Tibial nerve (tissue), 4 donors: ENCODE measurements at regions not wholly inside any gene's neighbourhood (a gene's known extent, or its start where the extent isn't known, plus 50 kb on each side); places are given as distances from the start of the nearest gene placed in this dataset.

Experiments
- DNase-seq, 2 donors: peaks; one replicate each; pipeline ENCODE4 v3.0.0-alpha.2; 2019; ENCODE audit warnings: low spot score in 2 of 2
- H3K27ac ChIP-seq, 4 donors: fragments of 200-600 bp; sonication (generic) in 3 of 4; one replicate each; pipeline ENCODE4 v1.5.1; 2017 to 2019; ENCODE audit warnings: mild to moderate bottlenecking in 1 of 4
- H3K27me3 ChIP-seq, 2 donors: fragments of 200-600 bp; sonication (generic) in 1 of 2; one replicate each; pipeline versions ENCODE4 v1.5.1 to v1.6.0; 2017 to 2019
- H3K36me3 ChIP-seq, 3 donors: fragments of 200-600 bp; sonication (generic); one replicate each; pipeline ENCODE4 v1.5.1; 2018 to 2019
- H3K4me1 ChIP-seq, 4 donors: fragments of 200-600 bp; sonication (generic) in 3 of 4; one replicate each; pipeline ENCODE4 v1.5.1; 2017 to 2019
- H3K4me3 ChIP-seq, 4 donors: fragments of 200-600 bp; sonication (generic) in 3 of 4; one replicate each; pipeline ENCODE4 v1.5.1; 2017 to 2019; ENCODE audit warnings: mild to moderate bottlenecking in 1 of 4, moderate library complexity in 1 of 4
- H3K9me3 ChIP-seq, 4 donors: fragments of 200-600 bp; sonication (generic) in 3 of 4; one replicate each; pipeline ENCODE4 v1.5.1; 2017 to 2019
- CTCF ChIP-seq, 5 experiments: fragments of 200-600 bp in 3 of 5; fragments of 450-650 bp in 2 of 5; sonication (generic) in 3 of 5; IDR thresholded peaks; one replicate each; pipeline ENCODE4 v1.5.1; 2016 to 2019; ENCODE audit warnings: antibody characterized with exemption in 5 of 5, mild to moderate bottlenecking in 3 of 5, moderate library complexity in 2 of 5
- EP300 ChIP-seq, 2 donors: sonication (generic); formaldehyde crosslinking; IDR thresholded peaks; one replicate each; pipeline ENCODE4 v1.6.1; 2017; ENCODE audit warnings: antibody characterized with exemption in 2 of 2, mild to moderate bottlenecking in 1 of 2
- POLR2A ChIP-seq, 2 donors: fragments of 450-650 bp; IDR thresholded peaks; one replicate each; pipeline ENCODE4 v1.6.1; 2017; ENCODE audit warnings: antibody characterized with exemption in 2 of 2, mild to moderate bottlenecking in 2 of 2, moderate library complexity in 2 of 2
- WGBS, 2 donors: methylation state at CpG; one replicate each; pipeline ENCODE4 v1.1.5; 2018; 5-methylcytosine and 5-hydroxymethylcytosine counted together

- no peak for TF ChIP-seq POLR2A (IDR thresholded peaks at IDR 0.05)
- TF ChIP-seq EP300 (IDR thresholded peaks at IDR 0.05), result no peak
- TF ChIP-seq CTCF (IDR thresholded peaks at IDR 0.05), result no peak
- WGBS, 2 donors, result 54 to 62% methylated on average over 4 of the region's 4 CpGs
- no peaks in the 10 kb centered on the region for H3K9me3 ChIP-seq
- H3K4me1 ChIP-seq, result peaks cover 0 to 19% (median 0%) of the 10 kb centered on the region in 4 donors
- no peak for DNase-seq
- no peak overlapping the region for H3K27ac ChIP-seq
- H3K36me3 ChIP-seq, result no peaks in the 10 kb centered on the region
- no peak overlapping the region for H3K4me3 ChIP-seq
- H3K27me3 ChIP-seq, result no peaks in the 10 kb centered on the region
Measured at GRCh38 chr20:60209048-60209447, 250.8 kb downstream of the CDH26 start.

- Histone ChIP-seq H3K4me1 (peaks cover 0 to 19% (median 0%) of the 10 kb centered on the region in 4 donors), H3K36me3 (no peaks in the 10 kb centered on the region), H3K9me3 (no peaks in the 10 kb centered on the region), H3K27ac (no peak overlapping the region), H3K4me3 (no peak overlapping the region), H3K27me3 (no peaks in the 10 kb centered on the region)
- TF ChIP-seq EP300 (IDR thresholded peaks at IDR 0.05) (no peak), CTCF (IDR thresholded peaks at IDR 0.05) (peak; percentile 77 to 93 (median 87)), POLR2A (IDR thresholded peaks at IDR 0.05) (no peak)
- 38 to 40% methylated on average over 25 of the region's 25 CpGs for WGBS, 2 donors
- peak; percentile 50 to 69 for DNase-seq
Measured at GRCh38 chr20:60210779-60211617, 252.8 kb downstream of the CDH26 start.

GRCh38 chr20:60211618-60212463 is 253.6 kb downstream of the CDH26 start:
- TF ChIP-seq CTCF (IDR thresholded peaks at IDR 0.05) (no peak), EP300 (IDR thresholded peaks at IDR 0.05) (no peak), POLR2A (IDR thresholded peaks at IDR 0.05) (no peak)
- H3K4me1 ChIP-seq, result peaks cover 0 to 19% (median 0%) of the 10 kb centered on the region in 4 donors
- 86 to 94% methylated on average over 18 of the region's 18 CpGs for WGBS, 2 donors
- H3K27ac ChIP-seq, result no peak overlapping the region
- H3K9me3 ChIP-seq, result no peaks in the 10 kb centered on the region
- no peak overlapping the region for H3K4me3 ChIP-seq
- H3K36me3 ChIP-seq, result no peaks in the 10 kb centered on the region
- no peak for DNase-seq
- no peaks in the 10 kb centered on the region for H3K27me3 ChIP-seq

GRCh38 chr20:60212695-60213094 is 254.5 kb downstream of the CDH26 start:
- H3K4me1 ChIP-seq, result peaks cover 0 to 16% (median 0%) of the 10 kb centered on the region in 4 donors
- no peak overlapping the region for H3K4me3 ChIP-seq
- H3K36me3 ChIP-seq, result no peaks in the 10 kb centered on the region
- H3K27ac ChIP-seq, result no peak overlapping the region
- H3K9me3 ChIP-seq, result no peaks in the 10 kb centered on the region
- TF ChIP-seq POLR2A (IDR thresholded peaks at IDR 0.05) (no peak), CTCF (IDR thresholded peaks at IDR 0.05) (no peak), EP300 (IDR thresholded peaks at IDR 0.05) (no peak)
- WGBS, 2 donors, result 86 to 91% methylated on average over 3 of the region's 3 CpGs
- H3K27me3 ChIP-seq, result no peaks in the 10 kb centered on the region
- DNase-seq, result no peak
